EH (cell line): ENCODE measurements at regions not wholly inside any gene's neighbourhood (a gene's known extent, or its start where the extent isn't known, plus 50 kb on each side); places are given as distances from the start of the nearest gene placed in this dataset.
"Not testable (repeated sequence)": the region's sequence is repeated elsewhere in the genome, so short reads cannot be mapped to it uniquely, and the experiment has no call there.

ENCODE experiments used
- DNase-seq: peaks from one replicate; pipeline ENCODE4 v3.0.0-alpha.2; 2015; ENCODE audit warnings: low read depth

DNA sequence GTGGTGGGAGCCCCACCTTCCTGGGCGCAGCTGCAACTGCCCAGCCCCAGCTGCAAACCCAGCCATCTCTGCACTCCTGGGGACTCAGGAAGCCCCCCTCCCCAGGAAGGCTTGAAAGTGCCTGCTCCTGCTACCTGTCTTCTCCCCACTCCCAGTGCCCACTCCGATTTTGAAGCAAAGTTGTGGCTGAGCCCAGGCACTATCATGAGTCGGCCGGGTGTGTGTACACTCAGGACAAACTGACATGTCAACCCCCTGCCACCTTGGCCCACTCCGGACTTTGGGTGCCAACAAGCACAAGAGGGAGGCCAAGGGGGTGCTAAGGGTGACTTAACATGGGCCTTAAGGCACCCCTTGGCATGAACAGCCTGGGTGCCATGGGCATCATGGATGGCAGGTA is 325.5 kb upstream of the PTGER4 start:
- no peak for DNase-seq

DNA sequence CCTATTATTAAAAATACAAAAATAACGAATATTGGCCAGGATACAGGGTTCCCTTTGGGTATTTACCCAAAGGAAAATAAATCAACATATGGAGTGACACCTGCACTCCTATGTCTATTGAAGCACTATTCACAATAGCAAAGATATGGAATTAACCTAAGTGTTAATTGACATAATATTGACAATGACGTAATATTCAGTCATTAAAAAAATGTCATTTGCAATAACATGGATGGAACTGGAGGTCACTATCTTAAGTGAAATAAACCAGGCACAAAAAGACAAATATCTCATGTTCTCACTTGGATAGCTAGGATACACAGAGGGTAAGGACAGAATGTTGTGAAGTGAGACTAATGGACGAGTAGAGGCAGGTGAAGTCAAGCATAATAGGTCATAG is 326.3 kb upstream of the PTGER4 start:
- no peak for DNase-seq

DNA sequence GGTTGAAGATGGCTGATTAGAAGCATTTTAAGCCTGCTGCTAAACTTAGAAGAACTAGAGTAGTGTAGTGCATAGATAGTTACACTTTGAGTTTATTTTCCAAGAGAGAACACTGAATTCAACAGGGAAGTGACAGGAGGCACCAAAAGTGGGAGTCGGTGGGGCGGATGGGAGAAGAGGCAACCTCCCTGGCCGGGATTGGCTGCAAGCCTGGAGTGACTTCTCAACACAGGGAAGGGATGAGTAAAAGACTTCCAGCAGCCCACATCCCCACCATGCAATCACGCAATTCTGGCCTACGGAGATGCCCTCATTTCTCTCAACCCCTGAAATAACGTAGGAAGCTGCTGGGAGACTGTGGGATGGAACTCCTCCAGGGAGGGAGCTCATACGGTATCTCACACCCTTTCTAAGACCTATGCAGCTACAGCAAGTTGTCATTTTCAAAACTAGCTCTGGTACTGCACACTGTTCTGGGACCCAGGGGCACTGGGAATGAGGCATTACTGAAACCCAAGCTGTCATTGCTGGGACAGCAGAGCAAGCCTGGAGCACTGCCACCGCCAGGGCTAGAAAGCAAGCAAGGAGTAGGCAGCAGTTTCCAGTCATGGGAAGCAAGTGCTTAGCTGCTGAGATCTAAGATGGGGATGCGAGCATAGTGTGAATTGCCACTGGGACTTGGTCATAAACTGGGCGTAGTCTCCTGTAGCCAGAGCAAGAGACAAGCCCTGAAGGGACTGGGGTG is 331.6 kb upstream of the PTGER4 start:
- no peak for DNase-seq

DNA sequence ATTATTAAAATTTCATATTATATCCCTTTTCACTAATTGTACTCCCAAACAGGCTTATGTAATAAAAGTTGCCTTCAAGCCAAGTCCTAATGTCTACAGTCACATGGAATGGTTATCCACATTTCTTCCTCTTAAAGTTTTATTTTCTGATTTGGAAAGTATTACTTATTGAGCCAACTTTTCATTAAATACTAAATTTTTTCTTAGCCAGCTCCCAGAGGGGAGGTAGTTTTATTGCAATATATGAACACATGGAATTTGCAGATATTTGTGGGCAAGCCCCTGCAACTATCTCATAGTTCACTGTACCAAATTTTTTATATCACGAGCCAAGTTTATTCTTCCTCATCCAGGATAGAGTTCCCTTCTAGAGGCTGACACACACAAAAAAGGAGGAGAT is 332.8 kb upstream of the PTGER4 start:
- DNase-seq: no peak

DNA sequence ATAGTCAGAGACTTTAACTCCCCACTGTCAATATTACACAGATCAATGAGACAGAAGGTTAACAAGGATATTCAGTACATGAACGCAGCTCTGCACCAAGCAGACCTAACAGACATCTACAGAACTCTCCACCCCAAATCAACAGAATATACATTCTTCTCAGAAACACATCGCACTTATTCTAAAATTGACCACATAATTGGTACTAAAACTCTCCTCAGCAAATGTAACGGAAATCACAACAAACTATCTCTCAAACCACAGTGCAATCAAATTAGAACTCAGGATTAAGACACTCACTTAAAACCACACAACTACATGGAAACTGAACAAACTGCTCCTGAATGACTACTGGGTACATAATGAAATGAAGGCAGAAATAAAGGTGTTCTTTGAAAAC is 341.3 kb upstream of the PTGER4 start:
- DNase-seq: not testable (repeated sequence)

DNA sequence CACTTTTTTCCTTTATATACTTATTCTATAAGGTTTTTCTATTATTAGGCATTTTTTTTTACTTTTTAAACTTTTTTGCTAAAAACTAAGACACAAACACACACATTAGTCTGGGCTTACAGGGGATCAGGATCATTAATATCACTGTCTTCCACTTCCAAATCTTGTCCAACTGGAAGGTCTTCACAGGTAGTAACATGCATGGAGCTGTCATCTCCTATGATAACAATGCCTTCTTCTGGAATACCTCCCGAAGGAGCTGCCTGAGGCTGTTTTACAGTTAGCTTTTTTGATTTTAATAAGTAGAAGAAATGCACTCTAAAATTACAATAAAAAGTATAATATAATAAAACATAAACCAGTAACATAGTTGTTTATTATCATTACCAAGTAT is 345.5 kb upstream of the PTGER4 start:
- no peak for DNase-seq

DNA sequence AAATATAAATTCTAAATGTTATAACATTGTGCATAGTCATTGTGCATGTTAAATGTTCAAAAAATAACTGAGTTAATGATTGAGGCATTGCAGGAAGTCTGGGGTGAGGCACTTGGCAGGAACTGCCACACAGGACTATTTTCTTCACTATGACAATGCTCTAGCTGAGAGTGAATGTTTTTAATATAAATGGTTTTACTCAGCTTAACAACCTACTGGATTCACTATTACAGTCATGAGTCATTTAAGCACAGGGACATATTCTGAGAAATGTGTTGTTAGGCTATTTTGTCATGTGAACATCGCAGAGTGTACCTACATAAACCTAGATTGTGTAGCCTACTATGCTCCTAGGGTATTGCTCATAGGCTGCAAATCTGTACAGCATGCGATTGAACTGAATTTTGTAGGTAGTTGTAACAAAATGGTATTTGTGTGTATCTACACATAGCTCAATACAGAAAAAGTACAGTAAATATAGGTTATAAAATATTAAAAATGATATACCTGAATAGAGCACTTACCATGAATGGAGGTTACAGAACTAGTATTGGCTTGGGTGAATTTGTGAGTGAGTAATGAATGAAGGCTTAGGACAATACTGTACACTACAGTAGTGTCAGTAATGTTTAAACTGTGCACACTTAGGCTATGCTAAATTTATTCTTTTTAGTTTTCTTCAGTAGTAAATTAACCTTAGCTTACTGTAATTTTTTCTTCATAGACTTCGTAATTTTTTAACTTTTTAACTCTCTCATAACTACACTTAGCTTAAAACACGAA is 346.1 kb upstream of the PTGER4 start:
- DNase-seq: peak; percentile 79

DNA sequence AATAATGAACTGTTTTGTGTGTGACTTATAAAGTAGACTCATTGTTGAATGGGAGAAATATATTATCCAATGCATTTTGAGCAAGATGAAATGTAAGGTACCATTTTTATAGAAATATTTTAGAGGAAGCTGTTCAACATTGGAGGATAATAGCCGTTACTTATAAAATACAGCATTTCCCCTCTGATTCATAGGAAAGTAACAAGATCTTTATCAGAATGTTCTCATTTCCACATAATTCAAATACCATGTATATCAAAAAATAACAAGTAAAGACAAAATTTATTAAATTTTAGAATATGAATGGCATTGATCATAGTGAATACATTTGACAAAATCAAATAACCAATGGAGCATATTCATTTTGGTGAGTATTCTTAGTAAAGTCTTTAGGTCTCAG is 346.7 kb upstream of the PTGER4 start:
- DNase-seq: peak; percentile 28

DNA sequence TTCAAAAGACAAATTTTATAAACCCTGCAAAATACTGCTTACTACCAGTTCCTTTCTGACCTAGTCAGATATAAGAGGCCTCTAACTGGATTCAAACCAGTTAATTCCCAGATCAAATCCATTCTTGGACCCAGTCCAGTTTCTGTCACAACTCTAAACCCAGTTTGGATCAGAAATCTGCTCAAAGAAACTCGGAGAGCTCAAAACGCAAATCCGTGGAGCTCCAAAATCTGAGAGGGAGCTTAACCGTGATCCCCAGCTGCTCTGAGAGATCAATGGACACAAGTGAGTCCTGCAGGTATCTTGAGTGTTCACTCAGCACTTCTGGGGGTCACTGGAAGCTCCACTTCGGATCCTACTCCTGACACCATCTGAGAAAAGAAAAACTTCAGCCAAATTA is 348.1 kb upstream of the PTGER4 start:
- DNase-seq: no peak

DNA sequence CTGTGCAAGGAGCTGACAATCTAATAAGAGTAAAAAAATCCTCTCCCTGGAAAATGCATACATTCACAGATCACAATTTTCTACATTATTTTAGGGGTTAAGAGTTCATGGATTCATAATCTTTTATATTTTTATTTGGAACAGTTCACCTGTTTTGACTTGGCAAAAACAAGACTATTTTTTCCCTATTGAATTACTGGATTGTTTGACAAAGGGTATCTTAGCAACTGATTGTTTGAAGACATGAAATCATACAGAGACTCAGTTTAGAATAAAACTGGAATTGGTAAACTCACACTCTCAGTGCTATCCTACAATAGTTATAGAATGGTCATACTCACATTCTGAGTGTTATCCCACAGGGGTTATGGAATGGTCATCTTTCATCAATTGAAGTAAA is 358.2 kb upstream of the PTGER4 start:
- no peak for DNase-seq

DNA sequence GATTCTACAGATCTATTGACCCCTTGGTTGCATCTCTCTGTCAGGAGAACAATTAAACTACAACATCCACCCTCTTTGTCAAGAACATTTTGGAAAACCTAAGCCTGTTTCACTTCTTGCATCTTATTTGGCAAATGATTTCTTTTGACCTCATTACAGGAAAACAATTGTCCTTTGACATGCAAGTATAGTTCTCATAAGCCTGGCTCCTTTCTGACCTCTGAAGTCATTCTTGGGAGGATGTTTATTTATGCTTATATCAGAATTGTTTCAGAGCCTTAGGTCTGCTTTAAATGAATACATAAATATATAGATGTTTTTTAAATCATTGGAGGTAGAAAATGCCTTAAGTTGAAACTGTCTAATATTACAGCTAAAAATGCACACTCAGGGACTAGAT is 361.3 kb upstream of the PTGER4 start:
- no peak for DNase-seq

DNA sequence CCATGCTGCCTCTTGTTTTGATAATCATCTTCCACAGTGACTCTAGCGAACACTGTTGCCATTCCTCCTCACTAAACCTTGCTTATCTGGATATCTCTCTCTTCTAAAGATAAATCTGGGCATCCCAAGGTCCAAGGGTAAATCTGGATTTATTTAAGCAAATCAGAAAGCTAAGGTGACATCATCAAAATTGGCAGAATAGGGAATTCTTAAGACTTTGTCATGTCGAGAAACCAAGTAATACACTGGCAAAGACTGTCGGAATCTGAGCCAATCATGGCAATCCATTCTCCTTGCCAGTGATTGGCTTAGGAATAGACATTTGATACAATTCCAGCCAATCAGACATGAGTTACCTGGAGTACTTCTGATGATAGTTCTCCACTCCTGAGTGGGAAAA is 362.7 kb upstream of the PTGER4 start:
- no peak for DNase-seq

DNA sequence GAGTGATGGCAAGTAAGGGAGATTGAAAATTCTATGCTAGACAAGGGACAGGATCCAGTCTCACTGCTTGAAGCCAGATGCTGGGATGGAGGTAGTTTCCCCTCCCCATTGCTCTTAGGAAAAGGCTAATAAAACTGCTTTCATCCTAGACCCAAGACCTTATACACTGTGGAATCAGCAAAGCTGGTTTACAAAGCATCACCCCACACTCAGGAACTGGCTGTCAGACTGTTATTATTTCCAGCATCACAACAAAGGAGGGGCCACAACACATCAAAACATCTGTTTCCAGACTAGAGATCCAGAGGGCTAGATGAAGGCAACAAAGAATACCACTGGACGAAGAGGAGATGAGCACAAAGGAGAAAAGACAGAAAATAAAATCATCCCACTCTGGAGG is 364.6 kb upstream of the PTGER4 start:
- DNase-seq: no peak

DNA sequence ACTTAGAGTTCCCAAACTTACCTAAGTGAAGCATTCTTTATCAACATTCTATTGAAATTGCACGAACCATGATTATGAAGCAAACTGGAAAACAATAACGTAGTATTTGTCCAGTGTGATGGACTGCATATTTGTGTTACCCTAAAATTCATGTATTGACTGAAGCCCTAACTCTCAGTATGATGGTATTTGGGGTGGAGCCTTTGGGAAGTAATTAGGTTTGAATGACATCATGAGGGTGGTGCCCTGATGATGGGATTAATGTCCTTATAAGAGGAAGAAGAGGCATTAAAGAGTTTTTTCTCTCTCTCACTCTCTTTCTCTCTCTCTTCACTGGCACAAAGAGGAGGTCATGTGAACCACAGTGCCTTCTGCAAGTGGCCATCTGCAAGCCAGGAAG is 365.4 kb upstream of the PTGER4 start:
- no peak for DNase-seq

DNA sequence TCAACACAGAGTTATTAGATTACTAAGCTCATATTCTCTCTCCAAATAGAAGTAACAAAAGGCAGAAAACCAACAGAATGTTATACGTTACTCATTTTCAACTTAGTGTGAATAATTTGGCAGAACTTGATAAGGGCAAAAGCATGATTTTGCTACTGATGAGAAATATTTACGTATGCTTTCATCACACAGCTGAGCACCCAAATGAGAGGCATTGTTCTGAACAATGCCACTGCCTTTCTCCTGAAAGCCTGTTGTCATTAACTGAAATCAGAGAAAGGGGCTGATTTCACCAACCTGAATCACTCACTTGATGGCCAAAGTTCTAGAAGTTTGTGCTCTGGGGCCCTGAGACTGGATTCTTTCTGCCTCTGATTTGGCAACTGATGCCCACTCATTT is 367.5 kb upstream of the PTGER4 start:
- no peak for DNase-seq

DNA sequence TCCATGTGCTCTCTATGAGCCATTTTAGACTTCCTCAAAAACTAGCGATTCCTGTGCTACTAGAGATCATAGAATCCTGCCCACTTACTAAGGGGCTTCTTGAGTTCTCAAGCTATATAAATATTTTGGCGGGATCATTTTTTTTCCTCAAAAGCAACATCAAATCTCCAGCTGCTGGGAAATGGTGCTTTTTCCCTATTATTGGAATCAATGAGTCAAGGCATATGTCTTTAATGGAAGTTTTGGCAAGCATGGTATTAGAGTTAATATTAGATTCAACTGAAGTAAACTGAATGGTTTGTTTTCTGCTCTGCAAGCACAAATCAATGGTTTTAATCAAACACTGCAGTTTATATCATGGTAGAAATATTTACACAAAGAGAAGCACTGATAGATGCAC is 369.9 kb upstream of the PTGER4 start:
- no peak for DNase-seq

DNA sequence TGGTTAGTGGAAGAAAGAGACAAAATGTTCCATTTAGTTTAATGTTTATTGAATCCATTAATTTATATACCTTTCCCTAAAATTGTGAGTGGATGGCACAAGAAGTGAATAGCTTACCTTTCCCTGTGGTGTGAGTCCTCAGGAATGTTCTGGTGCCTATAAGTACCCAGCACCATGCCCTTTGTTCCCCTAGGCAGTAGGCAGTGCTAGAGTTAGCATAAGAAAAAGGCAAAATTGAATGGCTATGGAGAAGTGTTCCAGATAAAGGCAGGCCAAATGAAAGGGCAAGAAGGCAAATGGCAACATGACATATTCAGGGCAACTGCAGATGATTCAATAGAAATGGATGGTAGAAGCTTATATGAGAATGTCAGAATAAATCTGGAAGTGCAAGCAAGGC is 370.8 kb upstream of the PTGER4 start:
- DNase-seq: no peak

DNA sequence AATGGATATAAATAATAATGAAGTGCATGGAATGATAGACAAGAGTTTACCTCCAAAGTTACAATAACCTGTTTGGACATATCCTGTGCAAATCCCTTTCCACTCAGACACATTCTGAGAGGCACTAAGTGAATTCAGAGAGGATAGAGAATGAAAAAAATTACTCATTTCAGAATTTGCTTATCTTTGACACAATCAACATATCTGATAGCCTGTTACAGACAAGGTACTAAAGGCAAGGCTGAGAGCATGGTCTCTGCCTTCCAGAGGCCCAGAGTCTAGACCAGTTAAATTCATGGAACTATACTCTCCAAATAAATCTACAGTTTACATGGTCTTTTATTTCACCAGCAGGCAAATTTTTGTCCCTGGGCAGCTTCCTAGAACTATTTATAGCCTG is 371.8 kb upstream of the PTGER4 start:
- DNase-seq: no peak

DNA sequence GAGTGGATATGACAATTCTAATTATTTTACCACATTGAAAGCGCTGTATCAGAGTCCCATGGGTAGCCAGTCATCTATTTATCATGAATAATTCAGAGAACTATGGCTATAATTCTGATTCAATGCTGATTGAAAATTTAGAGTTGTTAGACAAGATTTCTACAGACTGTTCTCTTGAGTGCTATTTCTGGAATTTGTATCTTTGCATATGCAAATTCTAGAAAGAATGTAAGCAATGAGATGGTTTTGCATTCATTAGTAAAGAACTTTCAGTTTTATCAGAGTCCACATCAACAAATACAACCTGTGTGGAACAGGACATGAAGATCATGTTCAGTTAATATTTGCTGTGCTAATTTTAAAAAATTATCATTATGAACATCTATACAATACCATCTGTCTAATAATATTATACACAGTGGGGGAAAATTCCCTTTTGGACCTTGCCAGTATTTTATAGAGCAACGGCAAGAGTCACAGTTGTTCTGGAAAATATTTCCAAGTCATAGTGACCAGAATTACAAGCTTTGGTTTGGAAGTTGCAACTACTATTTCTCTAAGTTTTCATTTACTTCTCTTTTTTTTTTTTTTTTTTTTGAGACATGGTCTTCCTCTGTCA is 372.7 kb upstream of the PTGER4 start:
- no peak for DNase-seq

DNA sequence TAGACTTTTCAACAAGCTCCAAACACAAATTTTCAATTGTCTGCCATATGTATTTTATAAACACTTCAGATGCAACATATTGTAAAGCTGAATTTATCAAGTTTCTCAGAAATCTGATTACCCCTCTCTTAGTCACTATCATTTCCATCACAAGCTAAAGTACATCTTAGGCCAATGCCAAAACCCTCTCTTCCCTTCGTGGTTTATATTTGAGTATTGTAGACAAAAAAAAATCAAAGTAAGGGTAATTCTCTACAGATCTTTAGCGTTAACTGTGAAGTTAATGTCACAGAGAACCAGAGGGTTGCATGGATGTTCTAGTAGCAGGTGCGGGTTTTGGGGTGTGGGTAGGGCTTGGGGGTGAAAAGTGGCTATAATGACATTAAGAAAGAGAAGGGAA is 387.7 kb upstream of the PTGER4 start:
- no peak for DNase-seq

DNA sequence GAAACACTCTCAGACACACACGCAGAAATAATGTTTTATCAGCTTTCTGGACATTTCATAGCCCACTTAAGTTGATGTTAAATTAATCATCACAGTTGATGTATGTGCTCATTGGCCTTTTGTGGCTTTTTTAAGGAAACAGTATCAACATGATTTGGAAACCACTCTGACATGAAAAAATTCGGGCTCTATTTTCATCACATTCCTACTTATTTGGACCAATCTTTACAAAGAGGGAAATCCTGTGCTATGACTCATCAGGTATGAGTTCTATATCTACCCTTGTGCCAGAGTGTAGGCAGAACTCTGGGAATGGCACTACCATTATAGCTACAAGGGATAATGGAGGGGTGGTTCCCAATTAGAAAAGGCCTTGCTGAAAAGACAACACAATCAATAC is 388.4 kb upstream of the PTGER4 start:
- peak; percentile 87 for DNase-seq

DNA sequence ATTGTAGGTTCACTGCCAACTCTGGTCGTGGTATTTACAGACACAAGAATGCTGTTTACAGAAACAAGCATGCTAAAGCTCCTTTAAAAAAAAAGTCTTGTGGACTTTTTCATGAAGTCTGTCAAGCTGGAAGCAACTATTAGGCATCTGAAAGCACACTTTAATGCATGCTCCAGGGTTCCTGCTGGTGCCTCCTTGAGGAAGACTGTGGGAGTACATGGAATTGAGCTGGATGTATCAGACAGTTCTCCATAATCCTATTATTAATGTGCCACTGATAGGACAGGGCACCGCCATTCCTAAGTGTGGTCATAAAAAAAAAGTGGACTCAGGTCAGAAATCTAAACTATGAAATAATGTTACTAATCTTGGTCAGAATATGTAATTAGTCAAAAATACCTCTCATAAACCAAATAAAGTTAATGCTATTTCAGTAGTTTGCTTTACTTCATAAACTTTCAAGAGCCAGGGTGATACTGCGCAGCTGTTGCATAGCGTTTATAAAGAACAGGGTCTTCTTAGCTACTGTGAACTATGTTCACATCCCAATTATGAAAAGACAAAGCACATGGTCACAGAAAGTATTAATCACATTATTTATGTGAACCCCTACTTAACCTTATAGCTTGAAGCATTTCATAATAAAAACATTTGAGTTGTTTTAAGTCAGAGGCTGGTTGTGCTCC is 390.8 kb upstream of the PTGER4 start:
- DNase-seq: no peak

DNA sequence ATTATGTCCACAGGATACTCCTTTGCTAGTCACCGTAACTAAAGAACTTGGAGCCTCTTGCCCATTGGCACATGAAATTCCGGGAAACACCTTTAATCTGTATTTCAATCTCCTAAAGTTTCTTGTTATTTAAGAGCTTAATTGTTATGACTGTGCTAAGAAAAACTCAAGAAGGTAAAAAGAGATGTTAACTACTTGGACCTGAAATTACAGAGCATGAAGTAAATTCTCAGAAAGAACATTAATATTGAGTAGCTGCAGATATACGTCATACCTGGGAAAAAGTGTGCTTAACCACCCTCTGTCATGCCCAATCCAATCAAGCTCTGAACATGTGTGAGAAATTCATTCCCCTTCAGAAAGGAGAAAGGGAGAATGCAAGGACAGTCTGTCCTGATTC is 394.9 kb upstream of the PTGER4 start:
- DNase-seq: no peak
